ENCODE measurements at regions not wholly inside any gene's neighbourhood (a gene's known extent, or its start where the extent isn't known, plus 50 kb on each side); places are given as distances from the start of the nearest gene placed in this dataset.

DNA sequence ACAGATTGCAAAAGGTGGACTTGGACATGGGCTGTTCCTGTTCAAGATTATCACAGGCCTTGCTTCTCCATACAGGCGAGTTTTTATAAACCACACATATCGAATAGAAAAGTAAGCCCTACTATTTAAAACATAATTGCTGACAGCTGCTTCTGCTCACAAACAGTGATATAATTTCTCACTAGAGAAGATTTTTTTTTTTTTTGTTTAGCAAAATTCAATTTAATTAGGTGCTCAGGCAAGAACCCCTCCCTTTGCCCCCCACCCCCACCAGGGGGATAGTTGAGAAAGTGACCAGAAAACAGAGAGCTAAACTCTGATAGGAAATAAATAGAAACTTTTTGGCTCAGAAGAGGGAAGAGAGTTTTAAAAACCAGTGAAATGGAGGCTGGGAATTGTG lies 132.8 kb upstream of the CRY1 start:
- DNase-seq, result no peak

DNA sequence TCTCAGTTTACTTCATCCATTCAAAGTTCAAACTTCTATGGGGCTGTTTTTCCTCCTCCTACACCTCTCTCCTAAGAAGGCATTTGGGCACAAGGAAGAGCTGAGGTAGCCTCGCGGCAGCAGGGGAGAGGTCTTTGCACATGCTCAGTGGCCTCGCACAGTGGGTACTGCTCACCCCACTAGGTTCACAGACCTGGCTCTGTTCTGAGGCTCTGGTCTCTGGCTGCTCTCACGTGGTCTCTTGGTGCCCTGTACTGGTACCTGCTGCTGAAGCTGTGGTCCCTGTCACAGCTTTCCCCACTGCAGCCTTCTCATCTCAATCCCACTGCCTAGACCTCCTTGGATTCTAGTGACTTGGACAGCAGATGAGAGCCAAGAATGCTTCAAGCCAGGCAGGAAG lies 134.7 kb upstream of the CRY1 start:
- no peak for DNase-seq

DNA sequence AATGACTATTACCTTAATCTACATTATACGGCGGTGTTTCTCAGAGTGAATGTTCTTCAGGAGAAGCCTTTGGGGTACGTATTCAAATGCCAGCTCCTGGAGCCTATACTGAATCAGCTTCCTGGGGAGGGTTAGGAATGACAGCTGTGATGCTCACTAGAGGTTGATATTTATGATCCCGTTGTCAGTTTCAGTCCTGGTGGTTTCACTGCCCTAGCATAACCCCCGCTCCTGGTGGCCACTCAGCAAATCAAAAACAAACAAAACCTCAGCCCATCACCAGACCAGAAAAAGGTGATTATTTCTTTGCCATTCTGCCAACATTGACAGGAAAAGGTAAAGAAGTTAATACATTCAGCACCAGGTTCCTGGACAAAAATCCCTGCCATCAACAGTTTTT lies 136.5 kb upstream of the CRY1 start:
- no peak for DNase-seq

DNA sequence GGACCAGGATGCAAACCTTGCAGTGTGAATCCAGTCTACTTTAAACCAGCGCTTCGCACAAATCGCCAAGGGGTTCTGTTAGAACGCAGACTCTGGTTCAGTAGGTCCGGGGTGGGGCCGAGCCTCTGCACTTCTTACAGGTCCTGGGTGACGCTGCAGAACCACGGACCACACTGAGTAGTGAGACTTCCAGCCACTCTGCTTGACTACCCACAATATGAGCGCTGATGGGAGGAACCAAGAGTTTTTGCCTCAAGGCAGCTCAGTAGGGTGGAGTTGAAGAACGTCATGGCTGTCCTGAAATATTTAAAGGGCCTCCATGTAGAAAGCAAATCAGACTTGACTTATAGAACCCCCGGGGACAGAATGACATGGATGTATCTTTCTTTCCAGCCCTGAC lies 138.0 kb upstream of the CRY1 start:
- DNase-seq, result no peak

DNA sequence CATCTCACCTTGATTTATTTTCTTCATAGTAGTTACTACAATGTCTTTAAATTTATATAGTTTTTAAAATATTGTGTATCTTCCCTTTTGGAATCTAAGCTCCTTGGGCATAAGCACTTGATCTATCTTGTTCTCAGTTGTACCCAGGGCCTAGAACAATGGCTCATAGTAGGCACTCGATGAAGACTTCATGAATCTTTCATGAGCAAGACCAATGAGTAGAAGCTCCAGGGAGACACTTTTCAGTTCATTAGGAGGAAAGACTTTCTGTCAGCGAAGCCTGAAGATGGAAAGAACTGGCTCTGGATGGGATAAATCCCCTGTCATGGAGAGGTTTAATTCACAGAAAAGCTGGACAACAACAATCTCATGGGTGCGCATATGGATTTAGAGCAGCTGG lies 140.2 kb upstream of the CRY1 start:
- no peak for DNase-seq

DNA sequence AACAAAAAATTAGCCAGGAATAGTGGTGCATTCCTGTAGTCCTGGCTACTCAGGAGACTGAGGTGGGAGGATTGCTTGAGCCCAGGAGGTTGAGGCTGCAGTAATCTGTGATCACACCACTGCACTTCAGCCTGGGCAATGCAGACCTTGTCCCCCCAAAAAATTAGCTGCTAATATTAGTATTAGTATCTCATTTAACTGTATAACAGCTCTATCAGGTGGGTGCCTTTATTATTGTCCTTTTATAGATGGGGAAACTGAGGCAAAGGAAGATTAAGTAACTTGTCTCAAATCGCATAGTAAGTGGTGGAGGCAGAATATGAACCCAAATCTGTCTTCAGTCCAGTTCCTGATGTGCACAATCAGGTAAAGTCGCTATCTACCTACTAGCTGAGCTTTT lies 142.3 kb upstream of the CRY1 start:
- no peak for DNase-seq

DNA sequence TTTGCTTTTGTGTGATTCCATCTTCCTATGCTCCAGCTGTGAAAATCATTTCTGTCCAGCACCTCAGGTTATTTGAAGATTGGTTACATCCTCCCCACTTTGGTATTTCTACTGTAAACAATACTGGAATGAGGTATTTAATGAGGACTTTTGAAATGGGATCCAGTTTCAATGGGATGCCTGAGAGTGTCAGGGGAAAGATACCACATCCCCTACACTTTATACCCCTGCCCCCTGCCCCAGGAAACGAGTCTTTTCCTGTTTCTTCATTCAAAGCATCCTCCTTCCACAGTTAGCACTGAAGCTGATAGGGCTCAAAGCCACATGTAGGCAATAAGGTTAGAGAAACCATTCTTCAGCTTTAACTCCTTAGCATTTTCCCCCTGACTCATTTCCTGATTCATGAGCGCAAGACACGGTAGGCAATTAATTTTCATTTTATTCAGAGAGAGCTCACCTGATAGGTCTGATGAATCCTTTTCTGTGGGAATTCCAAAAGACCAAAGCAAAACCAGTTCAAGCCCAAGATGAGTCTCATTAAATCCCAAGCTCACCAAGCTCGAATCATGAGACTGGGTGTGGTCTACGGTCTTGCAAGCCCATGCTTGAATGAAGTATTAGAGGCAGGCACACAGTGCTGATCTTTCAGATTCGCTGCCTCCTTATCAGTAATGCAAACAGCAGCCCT lies 143.6 kb upstream of the CRY1 start:
- no peak for DNase-seq

DNA sequence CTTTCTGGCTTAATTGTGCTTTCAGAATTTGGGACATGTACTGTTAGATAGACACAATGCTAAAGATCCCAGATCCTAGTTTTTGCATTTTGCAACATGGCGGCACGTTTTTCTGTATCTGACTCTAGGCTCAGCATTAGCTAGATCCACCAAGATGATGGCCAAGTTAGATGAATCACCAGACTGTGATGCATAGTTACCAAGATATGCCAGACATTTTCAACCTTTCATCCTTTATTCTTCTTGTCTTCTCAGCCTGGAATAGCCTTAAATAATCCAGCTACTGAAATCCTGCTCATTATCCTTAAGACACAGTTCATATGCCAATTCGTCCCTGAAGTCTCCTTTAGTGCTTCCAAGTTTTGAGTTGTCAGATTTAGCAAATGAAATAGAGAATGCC lies 144.9 kb upstream of the CRY1 start:
- DNase-seq, result no peak

DNA sequence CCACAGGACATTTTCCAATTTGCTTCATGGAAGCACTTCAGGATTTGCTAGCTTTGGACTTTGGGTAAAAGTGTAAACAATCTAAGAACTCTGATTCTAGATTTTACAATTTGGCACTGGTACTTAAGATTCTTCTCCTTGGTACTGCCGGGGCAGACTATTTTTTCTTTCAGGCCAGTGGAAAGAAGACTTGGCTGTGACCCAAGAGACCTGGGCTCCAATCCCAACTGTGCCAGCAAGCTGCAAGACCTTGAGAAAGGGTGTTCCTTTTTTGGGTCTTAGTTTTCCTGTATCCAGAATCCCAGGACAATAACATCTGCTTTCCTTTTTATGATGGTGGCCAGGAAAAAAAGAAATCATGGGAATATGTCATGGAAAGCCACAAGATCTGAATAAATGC lies 148.1 kb upstream of the CRY1 start:
- no peak for DNase-seq

DNA sequence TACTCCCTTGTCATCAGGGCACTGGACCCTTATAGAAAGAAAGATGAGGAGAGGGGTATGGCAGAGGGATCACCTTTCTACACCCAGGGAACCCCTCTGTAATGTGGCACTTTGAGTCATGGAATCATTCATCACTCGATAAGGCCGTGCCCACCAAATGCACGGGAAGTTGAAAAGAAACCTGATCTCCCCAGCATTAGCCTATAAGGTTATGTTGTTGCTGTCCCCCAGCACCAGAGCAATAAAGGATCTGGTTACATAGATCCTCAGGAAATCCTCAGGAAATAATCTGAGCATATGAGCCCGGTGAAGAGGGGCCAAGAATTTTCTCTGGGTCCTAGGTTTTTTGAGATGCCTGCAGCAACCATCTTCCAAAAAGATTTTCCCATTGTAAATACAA lies 148.8 kb upstream of the CRY1 start:
- DNase-seq, result no peak

DNA sequence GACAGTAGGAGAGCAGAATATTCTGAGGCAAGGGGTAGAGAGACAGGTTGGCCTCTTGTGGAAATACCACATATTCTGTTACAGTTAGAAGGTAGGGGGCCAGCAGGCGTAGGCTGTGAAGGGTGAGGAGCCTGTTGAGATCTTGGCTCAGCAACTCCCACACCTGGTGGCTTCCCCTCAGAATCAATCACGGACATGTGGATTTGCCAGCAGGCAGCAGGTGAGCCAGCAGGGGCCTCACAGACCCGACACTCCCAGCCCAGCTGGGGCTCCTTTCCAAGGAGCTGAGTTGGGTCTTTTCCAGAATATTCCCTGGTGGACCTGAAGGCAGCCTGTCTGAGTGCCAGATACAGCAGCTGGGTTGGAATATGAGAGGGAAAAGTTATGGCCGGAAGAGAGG lies 150.0 kb upstream of the CRY1 start:
- DNase-seq, result no peak

DNA sequence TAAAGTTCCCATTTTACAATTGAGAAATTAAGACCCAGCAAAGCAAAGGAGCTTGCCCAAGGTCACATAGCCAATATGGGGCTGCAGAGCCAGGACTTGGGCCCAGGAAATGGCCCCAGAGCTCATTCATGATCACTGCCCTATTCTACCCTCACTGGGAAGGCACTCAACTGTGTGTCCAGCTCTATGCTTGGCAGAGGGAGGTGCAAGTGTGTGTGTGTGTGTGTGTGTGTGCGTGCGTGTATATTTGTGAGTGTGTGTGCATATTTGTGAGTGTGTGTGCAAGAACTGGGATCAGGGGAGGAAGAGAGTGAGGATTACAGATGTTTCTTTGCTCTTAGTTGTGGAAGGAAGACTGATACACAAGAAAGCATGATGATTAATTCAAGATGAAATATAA lies 151.2 kb upstream of the CRY1 start:
- no peak for DNase-seq

DNA sequence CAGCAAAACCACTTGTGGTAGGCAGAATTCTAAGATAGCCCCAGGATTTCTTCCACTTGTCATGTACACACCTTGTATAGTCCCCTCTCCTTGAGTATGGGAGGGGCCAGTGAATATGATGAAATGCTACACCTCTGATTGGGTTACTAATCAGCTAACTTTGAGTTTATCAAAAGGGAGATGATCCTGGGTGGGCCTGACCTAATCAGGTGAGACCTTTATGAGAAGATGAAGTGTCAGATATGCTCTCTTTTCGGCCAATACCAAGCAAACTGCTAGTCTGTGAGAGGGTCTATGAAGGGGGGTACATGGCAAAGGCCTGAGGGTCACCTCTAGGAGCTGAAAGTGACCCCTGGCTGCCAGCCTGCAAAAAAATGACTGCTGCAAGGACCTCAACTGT lies 154.3 kb upstream of the CRY1 start:
- no peak for DNase-seq

DNA sequence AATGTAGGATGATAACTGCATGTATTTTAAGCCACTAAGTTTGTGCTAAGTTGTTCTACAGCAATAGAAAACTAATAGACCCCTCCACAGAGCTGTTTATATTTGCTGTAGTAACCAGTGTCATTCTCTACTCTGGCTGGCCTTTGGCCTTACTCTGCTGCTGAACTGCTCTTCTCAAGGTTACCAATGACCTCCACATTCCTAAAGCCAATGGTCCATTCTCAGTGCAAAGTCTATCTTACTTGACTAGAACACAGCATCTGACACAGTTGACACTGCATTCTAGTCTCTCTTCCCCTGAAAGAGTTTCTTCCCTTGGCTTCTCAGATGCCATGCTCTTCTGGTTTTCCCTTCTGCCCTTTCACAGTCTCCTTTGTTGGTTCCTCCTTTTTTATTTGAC lies 154.8 kb upstream of the CRY1 start:
- DNase-seq, result no peak

DNA sequence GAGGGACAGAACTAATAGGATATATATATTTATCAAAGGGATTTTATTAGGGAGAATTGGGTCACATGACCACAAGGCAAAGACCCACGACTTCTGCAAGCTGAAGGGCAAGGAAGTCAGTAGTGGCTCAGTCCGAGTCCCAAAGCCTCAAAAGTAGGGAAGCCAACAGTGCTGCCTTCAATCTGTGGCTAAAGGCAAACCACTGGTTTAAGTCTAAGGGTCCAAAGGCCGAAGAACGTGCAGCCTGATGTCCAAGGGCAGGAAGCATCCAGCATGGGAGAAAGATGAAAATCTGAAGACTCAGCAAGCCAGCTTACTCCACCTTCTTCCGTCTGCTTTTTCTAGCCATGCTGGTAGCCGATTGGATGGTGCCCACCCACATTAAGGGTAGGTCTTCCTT lies 157.9 kb upstream of the CRY1 start:
- DNase-seq, result no peak

DNA sequence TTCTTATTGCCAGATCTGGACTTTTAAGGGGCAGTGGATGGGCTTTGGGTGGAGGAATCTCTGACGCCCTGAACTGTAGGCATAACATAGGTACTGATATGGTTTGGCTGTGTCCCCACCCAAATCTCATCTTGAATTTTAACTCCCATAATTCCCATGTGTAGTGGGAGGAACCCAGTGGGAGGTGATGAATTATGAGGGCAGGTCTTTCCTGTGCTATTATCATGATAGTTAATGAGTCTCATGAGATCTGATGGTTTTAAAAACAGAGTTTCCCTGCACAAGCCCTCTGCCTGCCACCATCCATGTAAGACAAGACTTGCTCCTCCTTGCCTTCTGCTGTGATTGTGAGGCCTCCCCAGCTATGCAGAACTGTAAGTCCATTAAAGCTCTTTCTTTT lies 160.0 kb upstream of the CRY1 start:
- DNase-seq, result no peak

DNA sequence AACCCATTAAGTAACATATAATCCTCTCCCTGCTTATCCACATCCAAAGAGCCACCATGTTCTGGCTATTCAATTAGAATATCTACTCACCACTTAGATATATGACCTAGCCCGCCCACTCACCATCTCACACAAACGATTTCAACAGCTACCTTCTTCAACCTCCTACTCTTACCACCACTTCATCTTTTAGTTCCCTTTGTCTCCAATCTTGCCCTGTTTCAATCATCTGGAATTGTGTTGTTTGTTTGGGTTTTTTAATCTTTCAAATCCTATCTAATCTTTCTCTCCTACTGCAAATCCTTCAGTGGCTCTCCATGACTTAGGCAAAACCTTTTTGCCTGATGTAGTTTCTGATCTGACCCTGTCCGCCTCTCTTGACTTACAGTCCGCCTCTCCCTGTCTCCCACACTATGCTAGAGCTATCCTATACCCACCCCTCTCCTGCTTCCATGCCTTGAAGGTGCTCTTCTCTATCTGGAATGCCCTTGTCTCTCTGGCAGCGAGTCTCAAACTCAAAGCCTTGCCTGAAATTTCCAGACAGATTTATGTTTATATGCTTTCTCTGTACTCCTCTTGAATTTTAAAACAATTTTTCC lies 161.0 kb upstream of the CRY1 start:
- no peak for DNase-seq

DNA sequence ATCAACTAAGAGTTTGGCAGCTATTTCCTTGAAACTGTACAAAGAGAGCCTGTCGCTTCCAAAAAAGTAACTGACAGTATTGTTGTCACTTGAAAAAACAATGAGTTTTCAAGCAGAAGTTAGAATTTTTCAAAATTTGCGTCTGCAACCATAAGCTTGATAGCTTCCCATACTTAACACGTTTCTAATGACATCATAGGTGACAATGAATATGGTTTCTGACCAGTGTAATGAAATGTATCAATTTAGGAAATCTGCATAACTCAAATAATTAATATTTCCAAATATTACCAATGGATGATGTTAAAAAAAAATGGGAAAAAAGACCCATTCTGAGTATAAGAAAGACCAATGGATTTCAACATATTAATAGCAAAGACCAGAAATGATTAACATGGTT lies 165.4 kb upstream of the CRY1 start:
- no peak for DNase-seq

DNA sequence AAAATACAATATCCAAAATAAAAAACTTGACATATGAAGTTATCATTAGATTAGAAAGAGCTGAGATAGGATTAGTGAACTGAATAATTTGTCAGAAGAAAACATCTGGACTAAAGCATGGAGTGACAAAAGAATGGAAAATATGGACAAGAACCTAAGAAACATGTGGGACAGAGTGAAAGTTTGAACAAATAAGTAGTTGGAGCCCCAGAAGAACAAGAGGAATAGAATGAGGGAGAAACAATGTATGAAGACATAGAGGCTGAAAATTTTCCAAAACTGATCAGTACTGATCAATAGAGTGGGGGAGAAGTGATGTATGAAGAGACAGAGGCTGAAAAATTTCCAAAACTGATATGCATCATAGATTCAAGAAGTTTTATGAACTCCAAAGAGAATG lies 170.6 kb upstream of the CRY1 start:
- no peak for DNase-seq

DNA sequence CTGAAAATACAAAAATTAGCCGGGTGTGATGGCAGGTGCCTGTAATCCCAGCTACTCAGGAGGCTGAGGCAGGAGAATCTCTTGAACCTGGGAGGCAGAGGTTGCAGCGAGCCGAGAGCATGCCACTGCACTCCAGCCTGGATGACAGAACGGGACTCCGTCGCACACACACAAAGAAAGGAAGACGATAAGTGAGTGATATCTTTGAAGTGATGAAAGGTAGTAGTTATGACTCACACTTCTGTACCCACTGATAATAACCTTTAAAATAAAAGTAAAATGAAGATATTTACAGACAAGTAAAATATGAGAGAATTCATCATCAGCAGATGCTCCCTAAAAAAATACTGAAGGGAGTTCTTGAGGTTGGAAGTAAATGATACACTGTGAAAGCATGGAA lies 171.3 kb upstream of the CRY1 start:
- DNase-seq, result no peak

DNA sequence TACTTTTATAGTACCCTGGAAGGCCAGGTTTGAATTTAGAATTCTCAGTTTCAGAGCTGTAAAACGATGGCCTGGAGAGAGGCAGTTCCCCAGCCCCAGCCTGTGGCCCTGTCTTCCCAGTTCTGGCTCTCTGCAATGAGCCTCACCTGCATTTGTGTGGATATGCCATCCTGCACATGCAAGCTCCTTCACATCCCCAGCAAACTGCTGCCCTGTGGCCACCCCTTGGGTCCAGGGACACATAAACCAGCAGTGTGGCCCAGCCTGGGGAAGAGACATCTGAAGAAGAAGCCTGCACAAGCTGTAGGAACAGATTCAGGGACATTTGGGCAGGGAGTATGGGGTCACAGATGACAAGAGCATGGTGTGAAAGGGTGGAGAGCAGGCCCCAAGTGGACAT lies 174.3 kb upstream of the CRY1 start:
- DNase-seq, result no peak

DNA sequence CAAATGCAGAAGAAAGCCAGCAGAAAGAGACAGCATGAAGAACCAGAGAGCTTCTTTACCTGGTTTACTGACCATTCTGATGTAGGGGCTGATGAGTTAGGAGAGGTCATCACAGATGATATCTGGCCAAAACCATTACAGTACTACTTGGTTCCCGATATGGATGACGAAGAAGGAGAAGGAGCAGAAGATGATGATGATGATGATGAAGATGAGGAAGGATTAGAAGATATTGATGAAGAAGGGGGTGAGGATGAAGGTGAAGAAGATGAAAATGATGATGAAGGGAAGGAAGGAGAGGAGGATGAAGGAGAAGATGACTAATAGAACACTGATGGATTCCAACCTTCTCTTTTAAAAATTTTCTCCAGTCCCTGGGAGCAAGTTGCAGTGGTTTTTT lies 178.2 kb upstream of the CRY1 start:
- no peak for DNase-seq

DNA sequence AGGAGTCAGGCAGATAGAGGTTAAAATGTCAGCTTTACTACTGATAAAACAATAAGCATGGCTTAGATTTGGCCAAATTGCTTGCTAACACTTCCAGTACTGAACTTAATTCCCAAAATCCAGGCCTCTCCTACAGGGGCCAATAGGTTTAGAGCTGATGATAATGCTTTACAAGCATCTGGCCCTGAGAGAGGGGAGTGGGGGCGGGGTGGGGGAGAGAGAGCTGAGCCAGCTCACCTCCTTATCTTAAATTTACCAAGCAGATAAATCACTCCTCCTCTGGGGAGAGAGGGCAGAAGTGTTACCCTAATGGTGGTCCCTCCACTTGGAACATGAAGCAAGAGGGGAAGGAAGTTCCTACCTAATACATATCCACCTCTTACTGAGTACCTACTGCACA lies 182.2 kb upstream of the CRY1 start:
- DNase-seq, result no peak

DNA sequence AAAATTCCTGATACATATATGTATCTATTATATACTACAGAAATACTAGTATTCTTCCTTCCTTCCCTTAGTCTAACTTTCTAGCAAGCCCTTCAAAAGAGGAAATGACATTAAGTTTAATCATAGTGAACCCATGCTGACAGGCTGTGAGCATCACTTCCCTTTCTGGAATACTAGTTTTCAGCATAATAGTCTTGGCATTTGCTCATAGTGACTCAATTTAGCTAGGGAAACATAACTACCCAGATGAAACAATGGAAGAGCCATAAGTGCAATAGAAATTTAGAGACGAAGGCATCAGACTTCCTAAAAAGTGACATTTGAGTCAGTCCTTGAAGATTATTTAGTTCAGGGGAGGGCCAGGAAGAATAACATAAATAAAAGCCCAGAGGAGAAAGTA lies 184.5 kb upstream of the CRY1 start:
- no peak for DNase-seq

DNA sequence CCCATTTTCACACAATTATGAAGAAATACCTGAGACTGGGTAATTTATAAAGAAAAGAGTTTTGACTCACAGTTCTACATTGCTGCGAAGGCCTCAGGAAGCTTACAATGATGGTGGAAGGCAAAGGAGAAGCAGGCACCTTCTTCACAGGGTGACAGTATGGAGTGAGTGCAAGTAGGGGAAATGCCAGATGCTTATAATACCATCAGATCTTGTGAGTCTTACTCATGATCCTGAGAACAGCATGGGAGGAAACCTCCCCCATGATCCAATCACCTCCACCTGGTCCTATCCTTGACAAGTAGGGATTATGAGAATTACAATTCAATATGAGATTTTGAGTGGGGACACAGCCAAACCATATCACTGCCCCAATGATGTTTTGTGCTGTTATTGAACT lies 189.3 kb upstream of the CRY1 start:
- no peak for DNase-seq

DNA sequence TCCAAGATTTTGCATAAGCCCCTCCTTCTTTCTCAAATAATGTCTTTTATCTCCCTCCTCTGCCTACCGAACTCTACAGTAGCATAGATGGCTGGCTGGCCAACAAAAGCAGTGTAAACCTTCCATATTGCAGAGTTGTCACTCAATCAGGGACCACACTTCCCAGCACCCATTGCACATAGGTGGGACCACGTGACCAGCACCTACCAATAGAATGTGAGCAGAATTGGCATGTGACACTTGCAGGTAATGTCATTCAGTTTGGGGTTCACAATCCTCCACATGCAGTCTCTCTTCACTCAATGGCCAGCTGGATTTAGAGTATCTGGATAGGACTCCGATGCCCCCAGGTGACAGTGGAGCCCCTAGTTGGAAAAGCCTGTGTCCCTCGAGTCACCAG lies 190.3 kb upstream of the CRY1 start:
- DNase-seq, result no peak
